C4-2B (cell line): ENCODE measurements at regions not wholly inside any gene's neighbourhood (a gene's known extent, or its start where the extent isn't known, plus 50 kb on each side); places are given as distances from the start of the nearest gene placed in this dataset.

ENCODE experiments used
- H3K27ac ChIP-seq: fragments of 450-650 bp; 2 replicates; pipeline ENCODE4 v1.5.1; 2017
- CTCF ChIP-seq: fragments of 450-650 bp; conservative IDR thresholded peaks from 2 replicates; pipeline ENCODE4 v1.5.1; 2017; ENCODE audit warnings: mild to moderate bottlenecking
- ZFX ChIP-seq: fragments of 450-650 bp; IDR thresholded peaks from 2 replicates; pipeline ENCODE4 v1.6.1; 2017

- H3K27ac ChIP-seq, result no peak overlapping the region
- no peak for TF ChIP-seq CTCF
- TF ChIP-seq ZFX, result no peak
Measured at GRCh38 chr6:44030812-44031454, 96.3 kb downstream of the MRPL14 start.

- no peak for TF ChIP-seq ZFX
- no peak for TF ChIP-seq CTCF
- no peak overlapping the region for H3K27ac ChIP-seq
Measured at GRCh38 chr6:44029444-44030185, 97.6 kb downstream of the MRPL14 start.

- TF ChIP-seq CTCF, result no peak
- no peak for TF ChIP-seq ZFX
- H3K27ac ChIP-seq, result no peak overlapping the region
Measured at GRCh38 chr6:44028789-44029310, 98.4 kb downstream of the MRPL14 start.

- TF ChIP-seq ZFX, result no peak
- no peak overlapping the region for H3K27ac ChIP-seq
Measured at GRCh38 chr6:44025226-44025625, 102.0 kb downstream of the MRPL14 start.

- no peak for TF ChIP-seq CTCF
- no peak for TF ChIP-seq ZFX
- no peak overlapping the region for H3K27ac ChIP-seq
Measured at GRCh38 chr6:44024574-44025219, 102.6 kb downstream of the MRPL14 start.

- TF ChIP-seq CTCF (no peak), ZFX (no peak)
- no peak overlapping the region for H3K27ac ChIP-seq
Measured at GRCh38 chr6:44023586-44024454, 103.4 kb downstream of the MRPL14 start.

GRCh38 chr6:44022671-44023352, 104.4 kb downstream of the MRPL14 start:
- TF ChIP-seq CTCF (no peak), ZFX (no peak)
- no peak overlapping the region for H3K27ac ChIP-seq
